Activated CD8-positive, alpha-beta memory T cell treated with anti-CD3 and anti-CD28 coated beads for 4 hours (primary cell): ENCODE measurements at regions not wholly inside any gene's neighbourhood (a gene's known extent, or its start where the extent isn't known, plus 50 kb on each side); places are given as distances from the start of the nearest gene placed in this dataset.
"Not testable (repeated sequence)": the region's sequence is repeated elsewhere in the genome, so short reads cannot be mapped to it uniquely, and the experiment has no call there.

Experiments
- DNase-seq, 2 donors: peaks; one replicate each; pipeline ENCODE4 v3.0.0-alpha.2; 2020; ENCODE audit warnings: low read depth in 2 of 2

DNA sequence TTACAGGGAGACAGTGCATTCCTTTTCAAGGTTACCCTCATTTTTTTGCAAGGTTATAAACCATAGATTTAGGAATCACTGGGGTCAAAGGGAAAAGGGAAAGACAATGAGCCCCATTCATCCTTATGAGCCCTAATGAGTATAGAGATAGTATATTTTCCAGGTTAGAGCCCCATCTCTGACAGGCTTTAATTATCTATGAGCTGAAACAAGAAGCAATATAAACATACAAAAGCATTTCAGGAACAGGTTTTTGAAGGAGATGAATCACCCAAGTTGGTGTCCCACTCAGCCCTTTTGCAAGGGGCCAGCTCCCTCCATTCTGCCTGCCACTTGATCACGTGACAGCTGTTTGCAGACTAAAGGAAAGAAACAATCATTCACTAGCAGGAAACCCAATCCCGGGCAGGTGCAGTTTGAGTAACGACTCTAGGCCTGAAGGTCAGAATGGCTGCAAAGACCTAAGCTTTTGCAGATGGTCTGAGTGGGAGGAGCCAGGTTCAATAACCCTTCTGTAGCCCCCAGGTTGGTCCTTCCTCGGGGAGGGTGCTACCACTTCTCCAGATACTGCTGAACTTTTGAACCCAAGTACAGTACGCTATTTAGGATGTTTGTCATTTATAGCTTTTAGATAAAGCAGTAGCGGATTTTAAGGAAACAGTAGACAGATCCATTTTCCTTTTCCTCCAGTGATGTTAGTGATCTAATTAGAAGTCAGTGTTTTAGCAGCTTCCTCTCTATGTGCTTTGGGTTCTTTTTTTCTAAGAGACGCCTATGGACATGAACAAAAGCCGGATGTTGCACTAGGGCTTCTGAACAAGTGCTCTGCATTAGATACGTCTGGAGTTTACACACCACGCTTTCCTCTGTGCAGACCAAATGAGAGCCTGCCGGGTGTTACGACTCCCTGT is 253.2 kb downstream of the SOX4 start:
- no peak for DNase-seq

DNA sequence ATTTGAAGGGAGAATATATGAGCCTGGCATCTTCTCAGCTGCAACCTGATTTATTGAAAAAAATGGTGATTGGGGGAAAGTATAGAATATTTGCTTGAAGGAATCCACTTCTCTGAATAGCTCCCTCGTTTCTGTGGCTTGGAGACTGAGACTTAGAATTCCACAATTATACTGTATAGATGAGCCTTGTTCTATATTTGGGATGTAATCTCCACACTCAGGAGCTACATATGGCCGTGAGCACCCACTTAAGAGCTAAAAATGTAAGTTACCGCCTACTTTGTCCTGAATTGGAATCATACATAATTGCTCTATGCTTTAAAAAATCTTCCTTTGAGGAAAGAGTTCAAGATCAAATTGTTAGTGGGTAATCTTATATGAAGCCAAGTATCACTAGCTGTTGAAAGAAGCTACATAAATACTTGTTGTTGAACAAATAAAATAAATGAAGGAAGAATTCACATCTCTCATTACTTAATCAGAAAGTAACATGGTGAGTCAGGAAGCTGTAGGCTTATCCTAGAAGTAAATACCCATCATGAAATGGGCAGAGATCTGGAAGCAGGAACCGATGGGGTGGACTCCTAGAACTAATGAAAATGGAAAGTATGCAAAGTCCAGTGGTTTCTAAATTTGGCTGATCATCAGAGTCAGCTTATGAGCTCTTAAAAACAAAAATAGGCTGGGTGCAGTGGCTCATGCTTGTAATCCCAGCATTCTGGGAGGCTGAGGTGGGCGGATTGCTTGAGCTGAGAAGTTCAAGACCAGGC is 254.3 kb downstream of the SOX4 start:
- no peak for DNase-seq

DNA sequence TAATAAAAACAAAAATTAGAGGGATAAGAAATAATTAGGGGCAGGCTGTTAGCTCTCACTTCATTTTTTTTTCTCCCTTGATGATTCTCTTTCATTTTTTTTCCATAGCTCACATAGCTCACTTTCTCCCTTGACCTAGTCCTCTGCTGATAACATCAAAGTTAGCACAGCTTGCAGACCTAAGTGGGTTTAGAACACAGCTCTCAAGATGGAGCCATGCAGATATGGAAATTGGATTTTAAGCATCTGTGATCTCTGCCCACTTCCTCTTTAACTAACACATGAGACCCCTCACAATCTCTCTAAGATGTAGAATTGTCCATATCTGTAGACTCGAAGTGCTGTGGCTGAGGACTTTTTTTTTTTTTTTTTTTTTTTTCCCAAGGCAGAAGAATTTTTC is 257.1 kb downstream of the SOX4 start:
- no peak for DNase-seq

DNA sequence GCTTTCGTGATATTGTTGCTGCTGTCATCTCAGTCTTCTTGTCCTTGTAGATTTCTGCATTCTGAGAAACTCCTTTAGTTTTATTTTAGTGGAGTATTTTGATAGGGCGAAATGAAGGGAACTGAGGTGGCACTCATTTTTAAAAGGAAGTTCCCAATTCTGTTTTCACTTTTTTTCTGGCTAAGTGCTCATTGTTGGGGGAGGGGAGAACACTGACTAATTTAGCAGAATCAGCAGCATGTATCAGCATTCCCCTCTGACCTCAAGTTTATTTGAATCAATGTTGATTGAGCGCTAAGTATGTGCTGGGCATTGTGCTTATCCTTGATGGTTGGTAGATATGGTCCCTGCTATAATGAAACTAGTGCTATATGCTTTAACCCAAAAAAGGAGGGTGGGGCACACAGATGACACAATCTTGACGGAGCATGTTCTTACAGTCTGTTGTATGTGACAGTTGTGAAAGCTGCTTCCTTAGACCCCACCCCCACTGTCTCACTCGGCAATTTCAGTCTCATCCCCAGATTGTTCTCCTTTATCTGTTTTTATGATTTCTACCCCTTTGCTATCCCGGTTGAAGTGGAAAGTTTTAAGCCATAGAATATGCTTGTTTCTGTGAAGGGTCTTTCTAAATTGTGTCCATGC is 262.4 kb downstream of the SOX4 start:
- DNase-seq: no peak

DNA sequence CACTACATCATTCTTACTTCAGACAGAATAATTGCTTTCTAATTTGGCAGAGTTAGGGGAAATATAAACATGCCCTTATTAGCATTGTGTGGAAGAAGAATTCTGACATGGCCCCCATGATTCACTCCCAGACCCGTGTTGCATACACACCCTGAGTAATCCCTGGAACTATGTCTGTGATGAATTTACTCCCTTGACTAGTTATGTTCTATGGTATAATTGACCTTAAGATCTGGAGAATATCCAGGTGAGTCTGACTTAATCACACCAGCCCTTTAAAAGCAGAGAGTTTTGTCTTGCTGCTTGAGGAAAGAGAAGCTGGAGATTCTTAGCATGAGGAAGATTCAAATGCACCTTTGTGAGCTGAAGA is 262.9 kb downstream of the SOX4 start:
- no peak for DNase-seq

DNA sequence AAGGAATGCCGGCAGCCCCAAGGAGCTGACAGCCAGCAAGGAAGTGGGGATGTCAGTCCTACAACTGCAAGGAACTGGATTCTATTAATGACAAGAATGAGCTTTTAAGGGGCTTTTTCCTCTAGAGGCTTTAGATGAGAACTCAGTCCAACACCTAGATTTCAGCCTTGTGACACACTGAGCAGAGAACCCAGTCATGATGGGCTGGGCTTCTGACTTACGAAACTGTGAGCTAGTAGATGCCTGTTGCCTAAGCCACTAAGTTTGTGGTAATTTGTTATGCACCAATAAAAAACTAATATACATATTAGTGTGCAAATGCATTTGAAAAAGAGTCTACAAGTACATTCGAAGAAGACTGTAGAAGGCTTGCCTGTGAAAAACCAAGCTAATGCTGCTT is 263.3 kb downstream of the SOX4 start:
- no peak for DNase-seq

DNA sequence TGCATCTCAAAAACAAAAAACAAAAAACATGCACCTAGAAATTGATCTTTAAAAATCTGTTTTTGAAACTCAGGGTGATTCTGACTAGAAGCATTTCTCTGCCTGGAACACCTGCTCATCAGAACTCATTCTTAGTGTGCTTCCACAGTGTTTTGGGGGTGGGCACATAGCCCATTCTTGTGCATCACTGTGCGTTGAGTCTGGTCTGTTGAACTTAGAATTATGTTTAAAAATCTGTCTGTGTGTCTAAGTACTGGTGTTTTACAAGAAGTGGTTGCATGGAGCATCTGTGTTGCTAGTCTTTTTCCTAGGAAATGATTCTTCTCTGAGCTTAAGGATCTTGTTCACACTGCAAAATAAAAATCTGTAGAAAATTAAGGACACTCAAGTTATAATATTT is 264.5 kb downstream of the SOX4 start:
- DNase-seq: no peak

DNA sequence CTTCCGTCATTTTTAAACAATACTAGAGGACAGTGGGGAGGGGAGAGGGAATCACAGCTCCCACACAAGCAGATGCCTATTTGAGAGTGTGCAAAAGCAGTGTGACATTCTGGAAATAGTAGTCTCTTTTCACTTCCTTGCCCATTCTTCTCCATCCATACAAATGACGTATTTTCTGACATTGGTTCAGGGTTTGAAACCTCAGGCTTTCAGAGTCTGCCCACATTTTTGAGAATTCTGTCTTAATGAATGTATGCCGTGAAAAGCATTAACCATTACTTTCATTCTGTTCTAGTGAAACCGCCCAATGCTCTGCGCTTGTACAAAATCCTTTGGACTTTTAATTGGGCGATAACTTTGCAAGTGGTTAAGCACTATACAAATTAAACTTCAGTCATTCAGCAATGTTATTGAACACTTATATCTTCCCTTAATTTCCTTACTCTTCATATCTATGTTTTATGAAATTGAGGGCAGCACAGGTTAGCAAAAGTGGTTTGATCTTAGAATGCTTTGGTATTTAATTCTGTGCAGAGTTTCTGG is 265.7 kb downstream of the SOX4 start:
- DNase-seq: no peak

DNA sequence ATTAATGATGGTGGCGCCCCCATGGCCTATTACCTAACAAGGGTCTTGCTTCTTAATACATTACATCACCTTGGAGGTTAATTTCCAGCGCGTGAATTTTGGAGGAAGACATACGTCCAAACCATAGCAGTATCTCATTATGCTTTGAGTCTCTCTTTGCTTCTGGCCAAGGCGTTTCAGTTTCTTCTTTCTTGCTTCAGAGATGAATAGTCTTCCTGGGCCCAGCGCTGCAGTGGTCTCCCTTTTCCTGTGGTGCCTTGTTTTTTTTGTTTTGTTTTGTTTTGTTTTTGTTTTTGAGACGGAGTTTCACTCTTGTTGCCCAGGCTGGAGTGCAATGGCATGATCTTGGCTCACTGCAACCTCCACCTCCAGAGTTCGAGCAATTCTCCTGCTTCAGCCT is 268.4 kb downstream of the SOX4 start:
- no peak for DNase-seq

DNA sequence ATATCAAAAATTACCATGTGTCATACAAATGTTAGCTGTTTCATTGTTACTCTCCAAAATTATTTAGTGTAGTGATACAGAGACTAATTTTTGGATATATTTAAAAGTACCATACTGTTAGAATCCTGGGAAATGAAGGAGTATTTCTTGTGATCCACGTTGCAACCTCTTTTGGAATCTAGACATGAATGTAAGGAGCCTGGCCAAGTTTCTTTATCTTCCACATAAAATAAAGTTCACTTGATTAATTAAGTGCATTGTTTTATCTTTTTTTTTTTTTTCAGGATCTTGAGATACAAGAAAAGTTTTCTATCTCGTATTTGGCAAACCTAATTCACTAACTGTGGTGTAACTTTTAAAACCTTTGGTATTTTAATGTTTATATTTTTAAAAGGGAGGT is 270.7 kb downstream of the SOX4 start:
- no peak for DNase-seq

DNA sequence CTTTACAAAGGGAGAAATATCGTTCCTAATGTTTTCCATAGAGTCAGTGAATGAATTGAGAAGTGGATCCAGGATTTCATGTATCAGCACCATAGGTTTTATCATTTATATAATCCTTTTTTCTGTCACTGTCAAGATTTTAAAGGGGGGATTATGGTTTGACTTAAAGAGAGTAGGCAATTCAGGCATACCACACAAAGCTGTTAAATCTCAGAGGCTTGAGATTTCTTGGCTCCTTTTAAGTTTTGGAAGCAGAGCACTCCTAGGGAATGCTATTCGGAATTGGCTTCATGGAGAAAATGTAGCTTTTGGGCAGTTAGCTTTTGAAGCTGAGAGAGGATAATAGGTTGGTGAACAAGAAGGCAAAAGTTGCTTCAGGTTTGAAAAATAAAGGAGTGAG is 274.7 kb downstream of the SOX4 start:
- DNase-seq: no peak

DNA sequence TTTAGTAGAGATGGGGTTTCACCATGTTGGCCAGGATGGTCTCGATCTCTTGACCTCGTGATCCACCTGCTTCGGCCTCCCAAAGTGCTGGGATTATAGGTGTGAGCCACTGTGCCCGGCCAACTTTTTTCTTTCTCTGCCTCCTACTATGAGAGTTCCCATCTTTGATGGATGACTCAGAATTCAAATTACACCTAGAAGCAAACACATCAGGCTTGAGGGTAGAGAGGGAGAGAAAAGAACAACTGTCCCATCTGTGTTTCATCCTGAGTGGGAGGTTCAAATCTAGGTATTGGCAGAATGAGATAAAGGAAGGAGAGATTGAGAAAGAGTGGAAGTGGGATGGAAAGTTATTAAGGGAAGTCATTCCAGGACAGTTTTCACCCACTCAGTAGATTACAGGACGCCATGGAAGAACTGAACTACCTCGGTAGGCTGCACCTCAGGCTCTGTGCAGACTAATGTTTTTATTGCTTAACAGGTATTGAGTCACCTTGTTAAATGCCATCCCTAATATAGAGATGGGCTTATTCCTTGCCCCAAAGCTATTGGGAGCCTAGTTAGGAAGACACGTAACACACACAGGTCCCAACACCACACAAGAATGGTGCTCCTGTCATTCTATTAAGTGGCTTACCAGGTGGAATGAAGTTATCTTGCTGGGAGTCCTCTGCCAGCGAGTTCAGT is 275.7 kb downstream of the SOX4 start:
- no peak for DNase-seq

DNA sequence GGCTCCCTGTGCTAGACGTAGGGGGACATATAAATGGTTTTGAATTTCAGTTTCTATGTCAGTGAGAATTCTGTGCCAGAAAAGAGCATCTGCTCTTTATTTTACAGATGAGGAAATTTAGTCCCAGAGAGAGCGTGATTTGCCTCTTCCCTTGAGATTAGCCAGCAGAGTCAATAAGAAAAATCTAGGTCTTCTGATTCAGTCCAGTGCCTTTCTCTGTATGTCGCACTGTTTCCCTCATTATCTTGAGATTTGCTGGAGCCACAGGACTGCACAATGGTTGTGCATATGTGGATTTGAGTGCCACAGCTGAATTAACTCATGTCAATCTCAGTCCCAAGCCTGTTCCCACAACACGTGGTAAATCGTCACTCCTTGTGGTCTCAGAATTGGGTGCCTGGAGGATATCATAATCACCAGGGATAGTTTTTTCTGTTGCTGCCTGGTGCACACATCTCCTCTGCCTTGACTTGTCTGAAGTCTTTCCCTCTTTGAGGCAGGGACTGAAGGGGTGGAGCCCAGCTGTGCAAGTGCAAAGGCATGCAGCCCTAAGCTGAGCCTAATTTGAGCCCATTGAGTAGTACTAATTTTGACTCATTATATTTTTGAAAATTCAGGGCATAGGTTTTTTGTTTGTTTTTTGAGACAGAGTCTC is 276.7 kb downstream of the SOX4 start:
- no peak for DNase-seq

DNA sequence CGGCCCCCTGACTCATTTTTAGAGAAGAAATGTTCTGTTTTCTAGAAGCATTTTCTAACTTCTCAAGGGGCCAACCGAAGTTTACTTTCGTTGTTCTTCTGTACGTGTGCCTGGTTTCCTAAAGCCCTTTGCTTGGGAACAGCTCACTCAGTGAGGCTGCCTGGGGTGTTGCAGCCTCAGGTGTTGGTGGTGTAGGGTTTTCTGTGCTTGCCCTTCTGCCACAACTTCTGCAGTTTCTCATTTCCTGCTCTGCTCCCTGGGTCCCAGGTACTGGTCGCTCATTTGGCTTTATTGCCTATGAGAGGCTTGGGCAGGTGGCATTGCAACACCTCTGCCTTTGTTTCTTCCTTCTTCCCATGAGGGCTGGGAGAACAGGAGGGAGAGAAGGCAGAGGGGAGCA is 278.3 kb downstream of the SOX4 start:
- no peak for DNase-seq

DNA sequence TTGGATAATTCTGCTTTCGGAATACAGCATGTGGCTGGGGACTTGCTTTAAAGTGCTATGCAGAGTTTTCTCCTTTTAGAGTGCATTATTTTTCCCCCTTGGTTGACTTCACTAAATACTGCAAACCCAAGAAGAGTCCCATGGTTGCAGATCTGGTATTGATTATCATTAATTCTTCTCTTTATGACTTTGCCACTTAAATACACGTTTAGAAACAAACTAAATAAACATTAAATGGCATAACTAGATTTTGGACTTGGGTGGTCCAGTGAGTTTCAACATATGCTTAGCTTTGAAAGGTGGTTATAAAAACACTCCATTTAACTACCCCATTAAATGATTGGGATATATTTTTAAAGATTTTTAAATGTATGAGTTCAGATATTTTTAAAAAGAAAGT is 279.2 kb downstream of the SOX4 start:
- DNase-seq: no peak

DNA sequence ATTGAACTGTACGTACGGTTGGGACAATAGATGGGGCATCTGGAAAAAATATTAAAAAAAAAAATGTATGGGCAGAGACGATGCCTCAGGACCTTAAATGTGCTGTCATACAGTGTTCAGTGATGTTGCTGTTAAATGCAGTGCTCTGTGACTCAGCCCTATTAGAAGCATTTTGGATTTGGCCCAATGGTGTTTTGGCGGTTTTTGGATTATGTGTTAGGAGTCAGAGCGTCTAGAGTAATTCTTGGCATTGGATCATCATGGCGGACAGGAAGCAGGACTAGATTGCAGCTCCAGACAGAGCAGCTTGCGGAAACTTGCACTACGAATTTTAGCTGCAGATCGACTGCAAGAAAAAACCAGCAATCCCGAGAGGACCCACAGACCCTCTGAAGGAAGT is 280.0 kb downstream of the SOX4 start:
- DNase-seq: no peak

DNA sequence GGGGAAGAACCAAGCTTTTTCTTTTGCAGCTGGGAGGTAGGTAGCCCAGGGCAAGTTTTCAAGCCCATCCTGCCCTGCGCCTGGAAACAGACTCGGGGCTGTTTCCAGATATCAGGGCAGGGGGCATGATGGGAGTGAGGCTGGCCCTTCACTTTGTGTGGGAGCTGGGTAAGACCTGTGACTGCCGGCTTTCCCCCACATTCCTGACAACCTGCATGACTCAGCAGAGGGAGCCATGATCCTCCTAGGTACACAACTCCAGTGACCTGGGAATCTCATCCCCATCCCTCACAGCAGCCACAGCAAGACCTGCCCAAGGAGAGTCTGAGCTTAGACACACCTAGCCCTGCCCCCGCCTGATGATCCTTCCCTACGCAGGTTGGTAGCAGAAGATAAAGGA is 280.8 kb downstream of the SOX4 start:
- no peak for DNase-seq

DNA sequence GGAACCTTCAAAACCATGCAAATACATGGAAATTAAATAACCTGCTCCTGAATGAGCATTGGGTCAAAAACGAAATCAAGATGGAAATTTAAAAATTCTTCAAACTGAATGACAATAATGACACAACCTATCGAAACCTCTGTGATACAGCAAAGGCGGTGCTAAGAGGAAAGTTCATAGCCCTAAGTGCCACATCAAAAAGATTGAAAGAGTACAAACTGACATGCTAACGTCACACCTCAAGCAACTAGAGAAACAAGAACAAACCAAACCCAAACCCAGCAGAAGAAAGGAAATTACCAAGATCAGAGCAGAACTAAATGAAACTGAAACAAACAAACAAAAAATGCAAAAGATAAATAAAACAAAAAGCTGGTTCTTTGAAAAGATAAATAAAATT is 283.5 kb downstream of the SOX4 start:
- not testable (repeated sequence) for DNase-seq

DNA sequence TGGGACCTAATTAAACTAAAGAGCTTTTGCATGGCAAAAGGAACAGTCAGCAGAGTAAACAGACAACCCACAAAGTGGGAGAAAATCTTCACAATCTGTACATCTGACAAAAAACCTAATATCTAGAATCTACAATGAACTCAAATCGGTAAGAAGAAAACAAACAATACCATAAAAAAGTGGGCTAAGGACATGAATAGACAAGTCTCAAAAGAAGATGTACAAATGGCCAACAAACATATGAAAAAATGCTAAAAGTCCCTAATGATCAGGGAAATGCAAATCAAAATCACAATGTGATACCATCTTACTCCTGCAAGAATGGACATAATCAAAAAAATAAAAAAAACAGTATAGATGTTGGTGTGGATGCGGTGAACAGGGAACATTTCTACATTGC is 286.7 kb downstream of the SOX4 start:
- DNase-seq: not testable (repeated sequence)

DNA sequence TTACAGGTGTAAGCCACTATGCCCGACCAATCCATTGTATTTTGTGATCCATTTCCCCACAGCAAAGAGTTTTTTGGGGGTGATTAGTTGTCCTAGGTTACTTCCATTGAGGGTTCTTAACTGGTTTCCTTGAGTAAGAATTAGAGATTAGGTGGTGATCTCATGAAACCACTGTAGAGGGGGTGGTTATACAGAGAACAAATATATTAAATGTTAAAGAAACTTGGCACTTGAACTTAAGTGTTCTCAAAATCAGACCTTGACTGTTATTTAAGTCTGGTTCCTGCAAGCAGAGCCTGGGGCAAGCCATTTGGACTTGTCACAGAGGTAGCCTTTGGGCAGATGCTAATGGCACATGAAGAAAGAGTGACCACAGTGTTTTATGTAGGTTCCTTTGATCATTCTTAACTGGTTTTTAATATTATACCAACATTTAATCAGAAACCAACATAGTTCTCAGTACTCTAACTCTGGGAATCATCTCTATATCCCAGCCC is 288.5 kb downstream of the SOX4 start:
- no peak for DNase-seq
